ENCODE measurements at regions not wholly inside any gene's neighbourhood (a gene's known extent, or its start where the extent isn't known, plus 50 kb on each side); places are given as distances from the start of the nearest gene placed in this dataset.
A peak's percentile ranks its signal among the peaks of the same experiment; 100 is the strongest.
"Not testable (repeated sequence)": the region's sequence is repeated elsewhere in the genome, so short reads cannot be mapped to it uniquely, and the experiment has no call there.

DNA sequence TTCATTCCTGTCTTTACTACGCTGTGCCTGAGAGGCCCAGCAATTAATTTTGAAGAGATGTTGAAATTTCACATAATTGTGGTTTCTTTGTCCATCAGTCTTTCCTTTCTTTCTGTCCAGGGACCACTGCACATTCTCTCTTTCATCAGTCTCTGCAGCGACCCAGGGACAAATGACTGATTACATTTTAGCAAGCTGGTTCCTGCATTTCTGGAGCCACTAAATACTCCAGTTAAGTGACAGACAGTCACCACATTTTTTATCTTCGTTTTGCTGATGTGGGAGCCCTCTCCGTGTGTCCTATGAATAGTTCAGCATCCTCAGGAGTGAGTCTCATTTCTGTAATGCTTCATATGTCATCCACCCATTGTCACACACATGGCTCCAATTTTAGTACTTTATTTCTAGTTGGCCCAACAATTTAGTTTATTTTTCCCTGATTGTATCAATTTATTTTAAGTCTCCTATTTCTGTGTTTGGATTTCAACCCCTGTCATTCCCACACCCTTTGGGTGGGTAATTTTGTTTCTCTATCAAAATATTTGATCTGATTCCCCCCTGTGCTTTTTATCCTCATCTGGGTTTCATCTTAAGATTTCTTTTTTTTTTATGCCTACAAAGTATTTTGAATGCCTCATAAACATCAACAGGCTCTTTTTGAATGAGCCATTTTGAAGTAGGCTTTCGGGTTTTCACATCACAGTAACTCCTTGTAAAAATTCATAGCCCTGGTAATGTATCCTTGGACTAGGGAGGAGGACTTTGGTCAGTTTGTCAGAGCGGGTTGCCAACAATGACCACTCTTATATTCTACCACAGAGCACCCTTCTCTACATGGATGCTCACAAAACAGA, 1196.5 kb downstream of the GALC start:
- DNase-seq, result no peak

GRCh38 chr14:86794689-86795088, 1198.3 kb downstream of the GALC start:
- no peak for DNase-seq

GRCh38 chr14:86790408-86791364, 1202.3 kb downstream of the GALC start:
- DNase-seq, result no peak

- DNase-seq, result no peak
Observed at GRCh38 chr14:86788224-86788623, 1204.8 kb downstream of the GALC start.

DNA sequence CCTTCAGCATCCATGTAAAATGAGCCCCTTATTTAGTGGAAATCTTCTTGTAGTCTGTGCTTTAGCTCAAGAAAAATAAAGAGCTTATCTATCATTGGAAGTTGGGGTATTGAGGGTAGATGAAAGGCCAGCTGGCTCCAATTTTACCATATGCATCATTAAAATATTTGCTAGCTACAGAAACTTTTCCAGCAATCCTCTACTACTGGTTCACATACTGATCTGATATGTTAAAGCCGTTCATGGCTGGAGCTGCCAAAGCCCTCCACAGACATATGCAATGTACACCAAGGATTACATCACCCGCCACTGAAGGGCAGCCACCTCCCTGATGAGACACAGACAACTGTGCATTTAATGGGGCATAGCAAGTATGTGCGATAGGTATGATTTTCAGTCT, 1205.3 kb downstream of the GALC start:
- peak; percentile 26 for DNase-seq

DNA sequence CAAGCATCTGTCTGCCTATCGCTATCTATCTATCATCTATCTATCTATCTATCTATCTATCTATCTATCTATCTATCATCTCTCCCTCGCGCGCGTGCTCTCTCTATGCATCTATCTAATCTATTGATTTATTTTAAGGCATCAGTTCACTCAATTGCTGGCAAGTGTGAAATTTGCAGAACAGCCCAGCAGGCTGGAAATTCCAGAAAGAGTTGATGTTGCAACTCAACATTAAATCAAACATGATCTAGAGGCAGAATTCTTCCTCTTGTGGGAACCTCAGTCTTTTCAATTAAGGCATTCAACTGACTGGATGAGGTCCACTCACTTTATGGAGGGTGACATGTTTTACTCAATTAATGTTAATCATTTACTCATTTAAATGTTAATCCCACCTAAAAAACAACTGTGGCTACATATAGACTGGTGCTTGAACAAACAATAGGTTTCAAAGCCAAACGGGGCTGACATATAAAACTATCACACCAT, 1210.8 kb downstream of the GALC start:
- no peak for DNase-seq

- peak; percentile 13 for DNase-seq
Observed at GRCh38 chr14:86780876-86781510, 1212.0 kb downstream of the GALC start.

DNA sequence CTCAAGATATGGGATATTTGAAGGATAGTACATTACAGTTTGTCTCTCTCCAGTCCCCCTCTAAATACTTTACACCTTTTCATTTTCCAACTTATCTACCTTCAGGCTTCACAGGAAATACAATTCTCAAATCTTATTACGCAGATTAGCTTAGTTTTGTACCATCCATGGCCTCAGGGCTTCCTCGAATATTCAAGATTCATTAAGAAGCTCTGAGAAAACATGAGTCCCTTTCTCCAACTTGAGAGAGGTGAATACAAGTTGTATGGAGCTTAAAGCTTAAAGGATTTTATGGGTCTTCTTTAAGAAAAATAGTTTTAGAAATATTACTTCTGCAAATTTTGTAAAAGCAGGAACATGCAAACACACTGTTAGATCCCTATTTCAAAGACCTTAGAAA, 1212.5 kb downstream of the GALC start:
- no peak for DNase-seq

DNA sequence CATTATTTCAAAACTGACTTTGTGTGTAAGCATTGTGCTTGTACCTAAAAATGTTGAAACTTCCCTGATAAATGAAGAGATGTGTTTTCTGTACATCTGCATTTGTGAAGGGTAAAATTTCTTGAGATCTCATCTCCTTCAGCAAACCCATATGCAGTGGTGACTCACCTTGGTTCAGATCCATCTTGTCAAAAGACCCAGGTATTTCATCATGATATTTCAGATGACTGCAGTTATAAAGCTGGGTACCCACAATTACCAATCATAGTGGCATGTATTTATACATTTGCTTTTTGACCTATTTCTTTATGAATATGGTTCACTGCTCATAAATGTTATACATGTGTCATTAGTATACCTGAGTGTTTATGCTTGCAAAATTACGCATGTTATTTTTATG, 1213.6 kb downstream of the GALC start:
- no peak for DNase-seq

GRCh38 chr14:86777963-86778602, 1214.9 kb downstream of the GALC start:
- DNase-seq, result no peak

DNA sequence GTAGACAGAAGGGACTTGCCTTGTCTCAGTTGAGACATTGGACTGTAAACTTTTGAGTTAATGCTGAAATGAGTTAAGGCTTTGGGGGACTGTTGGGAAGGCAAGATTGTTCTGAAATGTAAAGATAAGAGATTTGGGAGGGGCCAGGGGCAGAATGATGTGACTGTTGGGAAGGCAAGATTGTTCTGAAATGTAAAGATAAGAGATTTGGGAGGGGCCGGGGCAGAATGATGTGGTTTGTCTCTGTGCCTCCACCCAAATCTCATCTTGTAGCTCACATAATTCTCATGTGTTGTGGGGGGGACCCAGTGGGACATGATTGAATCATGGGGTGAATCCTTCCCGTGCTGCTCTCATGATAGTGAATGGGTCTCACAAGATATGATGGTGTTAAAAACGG, 1217.1 kb downstream of the GALC start:
- DNase-seq, result not testable (repeated sequence)

GRCh38 chr14:86774916-86775315, 1218.1 kb downstream of the GALC start:
- no peak for DNase-seq

- DNase-seq, result no peak
Observed at GRCh38 chr14:86772075-86772474, 1220.9 kb downstream of the GALC start.

DNA sequence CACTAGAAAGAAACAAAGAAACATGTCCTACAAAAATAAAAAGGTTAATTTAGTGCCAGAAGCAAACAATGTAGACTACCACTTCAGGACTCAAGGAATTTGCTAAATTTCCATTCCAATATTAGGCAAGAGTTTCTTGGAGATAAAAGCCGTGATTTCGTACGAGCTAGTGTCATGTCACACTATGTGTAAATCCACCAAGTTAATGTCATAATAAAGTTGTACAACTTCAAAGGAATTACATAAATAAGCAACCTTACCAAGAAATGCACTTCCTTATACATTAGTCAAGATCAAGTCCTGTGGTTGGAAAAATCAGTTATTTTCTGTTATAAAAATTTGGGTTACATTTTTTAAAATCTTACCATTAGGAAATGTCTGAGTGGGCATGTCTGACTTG, 1222.8 kb downstream of the GALC start:
- DNase-seq, result no peak

- DNase-seq, result no peak
Observed at GRCh38 chr14:86766469-86766868, 1226.5 kb downstream of the GALC start.

- DNase-seq, result no peak
Observed at GRCh38 chr14:86761611-86762010, 1231.4 kb downstream of the GALC start.

DNA sequence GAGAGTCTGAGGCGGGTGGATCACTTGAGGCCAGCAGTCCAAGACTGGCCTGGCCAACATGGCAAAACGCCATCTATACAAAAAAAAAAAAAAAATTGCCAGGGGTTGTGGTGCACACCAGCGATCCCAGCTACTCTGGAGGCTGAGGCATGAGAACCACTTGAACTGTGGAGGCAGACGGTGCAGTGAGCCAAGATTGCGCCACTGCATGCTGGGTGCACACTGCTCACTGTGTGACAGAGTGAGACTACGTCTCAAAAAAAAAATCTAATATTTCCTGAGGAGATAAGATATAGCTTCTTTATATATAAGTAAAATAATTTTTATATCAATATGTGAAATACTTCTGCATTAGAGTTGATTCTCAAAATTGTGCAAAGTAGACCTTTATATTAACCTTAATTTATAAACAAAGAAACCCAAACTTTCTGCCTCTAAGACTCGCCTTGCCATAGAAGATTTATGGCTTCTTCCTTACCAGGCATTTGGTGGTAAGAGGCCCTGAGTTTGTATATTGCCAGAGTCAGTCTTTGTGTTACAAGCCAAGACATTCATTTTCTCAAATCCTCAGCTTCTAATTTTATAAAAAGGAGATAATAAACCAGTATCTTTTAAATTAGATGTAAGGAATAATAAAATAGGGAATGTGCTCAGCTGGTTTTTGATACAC, 1226.7 kb downstream of the FLRT2 start:
- no peak for DNase-seq

DNA sequence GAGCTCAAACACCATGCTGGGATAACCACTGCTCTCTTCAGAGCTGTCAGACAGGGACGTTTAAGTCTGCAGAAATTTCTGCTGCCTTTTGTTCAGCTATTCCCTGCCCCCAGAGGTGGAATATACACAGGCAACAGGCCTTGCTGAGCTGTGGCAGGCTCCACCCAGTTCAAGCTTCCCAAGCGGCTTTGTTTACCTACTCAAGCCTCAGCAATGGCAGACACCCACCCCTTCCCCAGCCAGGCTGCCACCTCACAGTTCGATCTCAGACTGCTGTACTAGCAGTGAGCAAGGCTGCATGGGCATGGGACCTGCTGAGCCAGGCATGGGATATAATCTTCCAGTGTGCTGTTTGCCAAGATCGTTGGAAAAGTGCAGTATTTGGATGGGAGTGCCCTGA, 1220.5 kb downstream of the FLRT2 start:
- not testable (repeated sequence) for DNase-seq

- DNase-seq, result no peak
Observed at GRCh38 chr14:86739761-86740160, 1209.8 kb downstream of the FLRT2 start.

DNA sequence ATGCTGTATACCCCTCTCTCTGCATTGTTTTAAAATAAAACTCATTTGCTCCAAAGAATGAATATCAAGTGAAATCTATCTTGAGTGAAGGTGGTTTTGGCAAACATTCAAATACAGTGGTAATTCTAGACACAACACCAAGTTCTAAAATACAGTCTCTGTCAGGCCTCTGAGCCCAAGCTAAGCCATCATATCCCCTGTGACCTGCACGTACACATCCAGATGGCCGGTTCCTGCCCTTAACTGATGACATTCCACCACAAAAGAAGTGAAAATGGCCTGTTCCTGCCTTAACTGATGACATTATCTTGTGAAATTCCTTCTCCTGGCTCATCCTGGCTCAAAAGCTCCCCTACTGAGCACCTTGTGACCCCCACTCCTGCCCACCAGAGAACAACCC, 1201.5 kb downstream of the FLRT2 start:
- not testable (repeated sequence) for DNase-seq

- no peak for DNase-seq
Observed at GRCh38 chr14:86723254-86723624, 1193.3 kb downstream of the FLRT2 start.
